CD8-positive, alpha-beta memory T cell (primary cell): ENCODE measurements at regions not wholly inside any gene's neighbourhood (a gene's known extent, or its start where the extent isn't known, plus 50 kb on each side); places are given as distances from the start of the nearest gene placed in this dataset.
"Not testable (repeated sequence)": the region's sequence is repeated elsewhere in the genome, so short reads cannot be mapped to it uniquely, and the experiment has no call there.

Source experiments
- CTCF ChIA-PET: fragments of 350-600 bp; sonication (Branson Sonifier 250); formaldehyde crosslinking; loops from one replicate; lab custom pipeline; 2021; ENCODE audit warnings: antibody characterized with exemption; lab: Charles Lee
- POLR2A ChIA-PET: fragments of 350-600 bp; sonication (Branson Sonifier 250); formaldehyde crosslinking; loops from one replicate; lab custom pipeline; 2021; ENCODE audit warnings: antibody characterized with exemption; lab: Charles Lee
- DNase-seq, 5 donors: peaks; one replicate each; pipeline versions ENCODE4 v3.0.0 to v3.0.0-alpha.2; 2020 to 2022; ENCODE audit warnings: mixed read lengths in 1 of 5
- H3K27ac ChIP-seq: one replicate; pipeline ENCODE4 v1.7.0; 2013; ENCODE audit warnings: low read depth, mild to moderate bottlenecking, low read length, moderate library complexity
- H3K27me3 ChIP-seq: 2 replicates; pipeline ENCODE4 v1.7.0; 2013; ENCODE audit warnings: low read length, mild to moderate bottlenecking; ENCODE audit not compliant: insufficient read depth, poor library complexity, severe bottlenecking
- H3K36me3 ChIP-seq: 2 replicates; pipeline ENCODE4 v1.7.0; 2013; ENCODE audit warnings: mild to moderate bottlenecking, low read length, moderate library complexity; ENCODE audit not compliant: insufficient read depth
- H3K4me1 ChIP-seq: 2 replicates; pipeline ENCODE4 v1.7.0; 2013; ENCODE audit warnings: mild to moderate bottlenecking, low read length, moderate library complexity; ENCODE audit not compliant: insufficient read depth
- H3K4me3 ChIP-seq: 2 replicates; pipeline ENCODE4 v1.7.0; 2013; ENCODE audit warnings: mild to moderate bottlenecking, low read length
- H3K9me3 ChIP-seq: 2 replicates; pipeline ENCODE4 v1.7.0; 2013; ENCODE audit warnings: mild to moderate bottlenecking, low read length
- H3K27ac Mint-ChIP-seq, 8 donors: one replicate each; pipeline ENCODE4 v1.8.0; 2020 to 2021; ENCODE audit warnings: mixed read lengths in 8 of 8, mild to moderate bottlenecking in 6 of 8, inconsistent platforms in 3 of 8, moderate library complexity in 3 of 8
- H3K27me3 Mint-ChIP-seq, 2 donors: one replicate each; pipeline ENCODE4 v1.8.0; 2020 to 2021; ENCODE audit warnings: mixed read lengths in 2 of 2, mild to moderate bottlenecking in 1 of 2, moderate library complexity in 1 of 2
- H3K36me3 Mint-ChIP-seq, 3 donors: one replicate each; pipeline ENCODE4 v1.8.0; 2020 to 2021; ENCODE audit warnings: mixed read lengths in 3 of 3, inconsistent platforms in 1 of 3, mild to moderate bottlenecking in 1 of 3
- H3K4me1 Mint-ChIP-seq, 3 donors: one replicate each; pipeline ENCODE4 v1.8.0; 2020 to 2021; ENCODE audit warnings: mixed read lengths in 3 of 3, inconsistent platforms in 1 of 3, mild to moderate bottlenecking in 1 of 3
- H3K4me3 Mint-ChIP-seq, 7 donors: one replicate each; pipeline ENCODE4 v1.8.0; 2020 to 2021; ENCODE audit warnings: mixed read lengths in 7 of 7, mild to moderate bottlenecking in 6 of 7, moderate library complexity in 4 of 7, inconsistent platforms in 2 of 7
- H3K9me3 Mint-ChIP-seq, 5 donors: one replicate each; pipeline ENCODE4 v1.8.0; 2020 to 2022; ENCODE audit warnings: mixed read lengths in 5 of 5, mild to moderate bottlenecking in 3 of 5, moderate library complexity in 2 of 5, inconsistent platforms in 1 of 5

DNA sequence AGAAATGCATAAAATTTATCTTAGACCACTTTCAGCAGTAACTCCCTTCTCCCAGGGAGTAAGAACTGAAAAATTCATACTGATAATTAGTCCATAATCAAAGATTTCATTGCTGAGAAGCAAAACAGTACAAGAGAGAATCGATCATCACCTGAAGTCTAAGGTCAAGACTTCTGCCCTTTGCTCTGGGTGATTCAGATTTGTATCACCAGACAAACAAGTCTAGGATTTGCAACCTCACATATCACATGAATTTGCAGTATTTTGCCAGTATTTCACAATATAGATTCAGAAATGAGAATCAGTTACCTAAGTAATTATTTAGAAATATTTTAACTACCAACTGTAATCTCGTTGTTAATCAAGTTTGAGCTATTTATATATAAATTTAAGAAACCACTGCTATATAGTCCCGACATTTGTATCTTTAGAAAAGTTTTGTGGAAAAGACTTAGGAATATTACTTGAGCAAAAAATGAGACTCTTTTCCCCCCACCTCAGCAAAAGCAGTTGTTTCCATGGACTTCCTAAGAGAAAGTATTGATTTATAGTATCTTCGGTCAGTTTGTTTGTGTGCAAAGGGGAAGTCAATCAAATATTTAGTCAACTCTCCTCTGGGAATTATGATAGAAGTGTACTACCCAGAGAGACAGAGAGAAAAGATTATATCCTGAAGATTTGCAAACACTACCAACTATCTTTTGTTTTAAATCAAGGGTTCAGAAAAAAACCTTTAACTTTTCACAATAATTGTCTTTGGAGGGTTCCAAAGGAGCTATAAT lies 840.1 kb downstream of the TRHDE start:
- POLR2A ChIA-PET, result no interaction called here
- no peaks in the 10 kb centered on the region for H3K36me3 ChIP-seq
- no peaks in the 10 kb centered on the region for H3K27me3 ChIP-seq
- H3K27ac Mint-ChIP-seq, result no peak overlapping the region
- no peak overlapping the region for H3K4me3 Mint-ChIP-seq
- no peak overlapping the region for H3K27ac ChIP-seq
- H3K4me3 ChIP-seq, result no peak overlapping the region
- no peak for DNase-seq
- no peaks in the 10 kb centered on the region for H3K4me1 Mint-ChIP-seq
- CTCF ChIA-PET, result no interaction called here
- no peaks in the 10 kb centered on the region for H3K27me3 Mint-ChIP-seq
- no peaks in the 10 kb centered on the region for H3K9me3 ChIP-seq
- no peaks in the 10 kb centered on the region for H3K4me1 ChIP-seq
- no peaks in the 10 kb centered on the region for H3K36me3 Mint-ChIP-seq
- H3K9me3 Mint-ChIP-seq, result peaks cover 0 to 29% (median 11%) of the 10 kb centered on the region in 5 donors

GRCh38 chr12:73124480-73124879 lies 852.3 kb downstream of the TRHDE start:
- Histone ChIP-seq H3K36me3 (no peaks in the 10 kb centered on the region), H3K27ac (no peak overlapping the region), H3K4me3 (no peak overlapping the region), H3K4me1 (no peaks in the 10 kb centered on the region), H3K9me3 (no peaks in the 10 kb centered on the region), H3K27me3 (no peaks in the 10 kb centered on the region)
- POLR2A ChIA-PET, result no interaction called here
- peaks cover 0 to 30% (median 3%) of the 10 kb centered on the region in 5 donors for H3K9me3 Mint-ChIP-seq
- DNase-seq, result no peak
- no peaks in the 10 kb centered on the region for H3K27me3 Mint-ChIP-seq
- H3K36me3 Mint-ChIP-seq, result no peaks in the 10 kb centered on the region
- H3K4me3 Mint-ChIP-seq, result no peak overlapping the region
- CTCF ChIA-PET, result no interaction called here
- no peaks in the 10 kb centered on the region for H3K4me1 Mint-ChIP-seq
- H3K27ac Mint-ChIP-seq, result no peak overlapping the region

- no peaks in the 10 kb centered on the region for H3K36me3 Mint-ChIP-seq
- no peak overlapping the region for H3K4me3 ChIP-seq
- H3K4me1 Mint-ChIP-seq, result no peaks in the 10 kb centered on the region
- no peaks in the 10 kb centered on the region for H3K9me3 ChIP-seq
- POLR2A ChIA-PET, result no interaction called here
- H3K27me3 ChIP-seq, result no peaks in the 10 kb centered on the region
- no peak overlapping the region for H3K27ac ChIP-seq
- no peak overlapping the region for H3K27ac Mint-ChIP-seq
- no peaks in the 10 kb centered on the region for H3K27me3 Mint-ChIP-seq
- DNase-seq, result no peak
- H3K4me1 ChIP-seq, result no peaks in the 10 kb centered on the region
- no peaks in the 10 kb centered on the region for H3K36me3 ChIP-seq
- no peak overlapping the region for H3K4me3 Mint-ChIP-seq
- CTCF ChIA-PET, result no interaction called here
- peaks cover 0 to 30% (median 0%) of the 10 kb centered on the region in 5 donors for H3K9me3 Mint-ChIP-seq
These were observed 853.0 kb downstream of the TRHDE start for GRCh38 chr12:73125148-73125547.

- Histone ChIP-seq H3K4me1 (no peaks in the 10 kb centered on the region), H3K27ac (no peak overlapping the region), H3K36me3 (no peaks in the 10 kb centered on the region), H3K9me3 (no peaks in the 10 kb centered on the region), H3K27me3 (no peaks in the 10 kb centered on the region), H3K4me3 (no peak overlapping the region)
- Mint-ChIP-seq H3K27me3 (no peaks in the 10 kb centered on the region), H3K27ac (no peak overlapping the region), H3K9me3 (peaks cover 0 to 13% (median 6%) of the 10 kb centered on the region in 5 donors), H3K4me1 (no peaks in the 10 kb centered on the region), H3K4me3 (no peak overlapping the region), H3K36me3 (no peaks in the 10 kb centered on the region)
- CTCF ChIA-PET, result no interaction called here
- DNase-seq, result no peak
- POLR2A ChIA-PET, result no interaction called here
These were observed 864.2 kb downstream of the TRHDE start for GRCh38 chr12:73136386-73136785.

GRCh38 chr12:73139642-73140041 lies 867.5 kb downstream of the TRHDE start:
- H3K4me3 Mint-ChIP-seq, H3K36me3 ChIP-seq, CTCF ChIA-PET, H3K9me3 ChIP-seq, H3K27ac ChIP-seq, H3K27me3 Mint-ChIP-seq, POLR2A ChIA-PET, H3K36me3 Mint-ChIP-seq, H3K4me1 Mint-ChIP-seq, H3K4me1 ChIP-seq, H3K4me3 ChIP-seq, H3K27me3 ChIP-seq, DNase-seq, H3K27ac Mint-ChIP-seq: not testable (repeated sequence)
- H3K9me3 Mint-ChIP-seq, result peaks cover 0 to 19% (median 4%) of the 10 kb centered on the region in 5 donors

- DNase-seq, result no peak
- ChIA-PET POLR2A (no interaction called here), CTCF (no interaction called here)
- H3K4me3 Mint-ChIP-seq, result no peak overlapping the region
- Histone ChIP-seq H3K4me3 (no peak overlapping the region), H3K9me3 (no peaks in the 10 kb centered on the region), H3K4me1 (no peaks in the 10 kb centered on the region), H3K27me3 (no peaks in the 10 kb centered on the region), H3K27ac (no peak overlapping the region), H3K36me3 (no peaks in the 10 kb centered on the region)
- H3K4me1 Mint-ChIP-seq, result no peaks in the 10 kb centered on the region
- H3K27me3 Mint-ChIP-seq, result no peaks in the 10 kb centered on the region
- H3K27ac Mint-ChIP-seq, result no peak overlapping the region
- peaks cover 0 to 14% (median 6%) of the 10 kb centered on the region in 5 donors for H3K9me3 Mint-ChIP-seq
- H3K36me3 Mint-ChIP-seq, result no peaks in the 10 kb centered on the region
These were observed 886.2 kb downstream of the TRHDE start for GRCh38 chr12:73158341-73158740.

DNA sequence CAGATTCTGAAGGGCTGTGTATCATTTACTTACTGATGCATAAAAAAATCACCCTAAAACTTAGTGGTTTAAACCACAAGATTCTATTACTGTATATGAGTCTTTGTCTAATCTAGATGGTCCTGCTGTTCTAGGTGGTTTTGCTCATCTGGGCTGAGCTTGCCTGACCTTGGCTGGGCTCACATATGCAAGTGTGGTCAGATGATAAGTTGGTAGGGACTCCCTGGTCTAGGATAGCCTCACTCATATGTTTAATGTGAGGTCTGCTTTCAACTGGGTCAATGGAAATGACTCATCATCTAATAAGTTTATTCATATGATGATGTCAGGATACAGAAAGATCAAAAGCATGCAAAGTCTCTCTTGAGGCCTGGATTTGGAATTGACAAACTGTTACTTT lies 887.8 kb downstream of the TRHDE start:
- ChIA-PET POLR2A (no interaction called here), CTCF (no interaction called here)
- H3K36me3 Mint-ChIP-seq, result no peaks in the 10 kb centered on the region

GRCh38 chr12:73161970-73162369 lies 889.8 kb downstream of the TRHDE start:
- Mint-ChIP-seq H3K4me3 (no peak overlapping the region), H3K27ac (peak overlapping the region in 1 of 8 donors; percentile 2), H3K4me1 (no peaks in the 10 kb centered on the region), H3K27me3 (no peaks in the 10 kb centered on the region), H3K9me3 (peaks cover 3 to 22% (median 6%) of the 10 kb centered on the region in 5 donors), H3K36me3 (no peaks in the 10 kb centered on the region)
- Histone ChIP-seq H3K9me3 (no peaks in the 10 kb centered on the region), H3K27ac (no peak overlapping the region), H3K36me3 (no peaks in the 10 kb centered on the region), H3K4me3 (no peak overlapping the region), H3K27me3 (no peaks in the 10 kb centered on the region), H3K4me1 (no peaks in the 10 kb centered on the region)
- no peak for DNase-seq
- CTCF ChIA-PET, result no interaction called here
- POLR2A ChIA-PET, result no interaction called here

More for the DNA sequence above, 887.8 kb downstream of the TRHDE start:
- H3K9me3 Mint-ChIP-seq, result peaks cover 3 to 16% (median 9%) of the 10 kb centered on the region in 5 donors
- Histone ChIP-seq H3K36me3 (no peaks in the 10 kb centered on the region), H3K4me3 (no peak overlapping the region), H3K4me1 (no peaks in the 10 kb centered on the region), H3K9me3 (no peaks in the 10 kb centered on the region), H3K27ac (no peak overlapping the region), H3K27me3 (no peaks in the 10 kb centered on the region)
- H3K27ac Mint-ChIP-seq, result no peak overlapping the region
- no peaks in the 10 kb centered on the region for H3K4me1 Mint-ChIP-seq
- no peak for DNase-seq
- no peak overlapping the region for H3K4me3 Mint-ChIP-seq
- no peaks in the 10 kb centered on the region for H3K27me3 Mint-ChIP-seq
